ENCODE measurements at regions not wholly inside any gene's neighbourhood (a gene's known extent, or its start where the extent isn't known, plus 50 kb on each side); places are given as distances from the start of the nearest gene placed in this dataset.

- Histone ChIP-seq H3K4me3 (ENCODE audit: low read length) (no peak overlapping the region), H3K4me1 (ENCODE audit: control insufficient read depth, insufficient read depth, low read length) (no peaks in the 10 kb centered on the region), H3K36me3 (ENCODE audit: control insufficient read depth, insufficient read depth, low read length) (no peaks in the 10 kb centered on the region), H3K27me3 (ENCODE audit: control insufficient read depth, insufficient read depth, low read length) (no peaks in the 10 kb centered on the region), H3K27ac (ENCODE audit: low read length) (no peak overlapping the region), H3K9me3 (ENCODE audit: control insufficient read depth, insufficient read depth, low read length) (peaks cover 7% of the 10 kb centered on the region)
- no peaks in the 10 kb centered on the region for H3K36me3 Mint-ChIP-seq
- TF ChIP-seq CTCF (IDR thresholded peaks at IDR 0.05) = no peak
- H3K27me3 Mint-ChIP-seq (ENCODE audit: low read depth in 2 of 2) = no peaks in the 10 kb centered on the region
- H3K9me3 Mint-ChIP-seq = peaks cover 5 to 6% of the 10 kb centered on the region in 2 donors
- ATAC-seq = no peak
- WGBS (ENCODE audit: insufficient coverage) = 91% methylated on average over 9 of the region's 9 CpGs
- no peak overlapping the region for H3K4me3 Mint-ChIP-seq
- H3K27ac Mint-ChIP-seq = no peak overlapping the region
- DNase-seq = no peak
- H3K4me1 Mint-ChIP-seq = no peaks in the 10 kb centered on the region
- intact Hi-C loops (cut with micrococcal nuclease) = no loop called here
These were observed 479.4 kb upstream of the MPDZ start for GRCh38 chr9:13758936-13759335.

GRCh38 chr9:13756943-13757342, 477.5 kb upstream of the MPDZ start:
- Histone ChIP-seq H3K36me3 (ENCODE audit: control insufficient read depth, insufficient read depth, low read length) (no peaks in the 10 kb centered on the region), H3K27me3 (ENCODE audit: control insufficient read depth, insufficient read depth, low read length) (no peaks in the 10 kb centered on the region), H3K9me3 (ENCODE audit: control insufficient read depth, insufficient read depth, low read length) (peaks cover 7% of the 10 kb centered on the region), H3K27ac (ENCODE audit: low read length) (no peak overlapping the region), H3K4me3 (ENCODE audit: low read length) (no peak overlapping the region), H3K4me1 (ENCODE audit: control insufficient read depth, insufficient read depth, low read length) (no peaks in the 10 kb centered on the region)
- H3K36me3 Mint-ChIP-seq = no peaks in the 10 kb centered on the region
- no peak for TF ChIP-seq CTCF (IDR thresholded peaks at IDR 0.05)
- no peak overlapping the region for H3K4me3 Mint-ChIP-seq
- no peak overlapping the region for H3K27ac Mint-ChIP-seq
- DNase-seq (no peak), ATAC-seq (no peak)
- 90% methylated on average over 4 of the region's 4 CpGs for WGBS (ENCODE audit: insufficient coverage)
- intact Hi-C loops (cut with micrococcal nuclease) = no loop called here
- H3K4me1 Mint-ChIP-seq = no peaks in the 10 kb centered on the region
- no peaks in the 10 kb centered on the region for H3K27me3 Mint-ChIP-seq (ENCODE audit: low read depth in 2 of 2)
- H3K9me3 Mint-ChIP-seq = peaks cover 9% of the 10 kb centered on the region in 2 donors

GRCh38 chr9:13755551-13755950, 476.1 kb upstream of the MPDZ start:
- Histone ChIP-seq H3K36me3 (ENCODE audit: control insufficient read depth, insufficient read depth, low read length) (no peaks in the 10 kb centered on the region), H3K27me3 (ENCODE audit: control insufficient read depth, insufficient read depth, low read length) (no peaks in the 10 kb centered on the region), H3K27ac (ENCODE audit: low read length) (no peak overlapping the region), H3K4me3 (ENCODE audit: low read length) (no peak overlapping the region), H3K9me3 (ENCODE audit: control insufficient read depth, insufficient read depth, low read length) (peaks cover 5% of the 10 kb centered on the region), H3K4me1 (ENCODE audit: control insufficient read depth, insufficient read depth, low read length) (no peaks in the 10 kb centered on the region)
- intact Hi-C loops (cut with micrococcal nuclease) = no loop called here
- H3K27ac Mint-ChIP-seq = no peak overlapping the region
- H3K4me1 Mint-ChIP-seq = no peaks in the 10 kb centered on the region
- no peak for TF ChIP-seq CTCF (IDR thresholded peaks at IDR 0.05)
- H3K36me3 Mint-ChIP-seq = no peaks in the 10 kb centered on the region
- WGBS (ENCODE audit: insufficient coverage) = 89% methylated on average over 1 of the region's 1 CpG
- DNase-seq (no peak), ATAC-seq (no peak)
- no peak overlapping the region for H3K4me3 Mint-ChIP-seq
- H3K9me3 Mint-ChIP-seq = peaks cover 8 to 9% of the 10 kb centered on the region in 2 donors
- no peaks in the 10 kb centered on the region for H3K27me3 Mint-ChIP-seq (ENCODE audit: low read depth in 2 of 2)

- Histone ChIP-seq H3K4me3 (ENCODE audit: low read length) (no peak overlapping the region), H3K27ac (ENCODE audit: low read length) (no peak overlapping the region), H3K4me1 (ENCODE audit: control insufficient read depth, insufficient read depth, low read length) (no peaks in the 10 kb centered on the region), H3K27me3 (ENCODE audit: control insufficient read depth, insufficient read depth, low read length) (no peaks in the 10 kb centered on the region), H3K9me3 (ENCODE audit: control insufficient read depth, insufficient read depth, low read length) (no peaks in the 10 kb centered on the region), H3K36me3 (ENCODE audit: control insufficient read depth, insufficient read depth, low read length) (no peaks in the 10 kb centered on the region)
- intact Hi-C loops (cut with micrococcal nuclease) = no loop called here
- no peaks in the 10 kb centered on the region for H3K36me3 Mint-ChIP-seq
- WGBS (ENCODE audit: insufficient coverage) = 87% methylated on average over 3 of the region's 3 CpGs
- ATAC-seq (no peak), DNase-seq (no peak)
- H3K27me3 Mint-ChIP-seq (ENCODE audit: low read depth in 2 of 2) = no peaks in the 10 kb centered on the region
- H3K27ac Mint-ChIP-seq = no peak overlapping the region
- TF ChIP-seq CTCF (IDR thresholded peaks at IDR 0.05) = no peak
- peaks cover 8 to 12% of the 10 kb centered on the region in 2 donors for H3K9me3 Mint-ChIP-seq
- no peak overlapping the region for H3K4me3 Mint-ChIP-seq
- no peaks in the 10 kb centered on the region for H3K4me1 Mint-ChIP-seq
These were observed 471.1 kb upstream of the MPDZ start for GRCh38 chr9:13750639-13751038.

Measured in natural killer cell (primary cell).